WERI-Rb-1 (cell line): ENCODE measurements at regions not wholly inside any gene's neighbourhood (a gene's known extent, or its start where the extent isn't known, plus 50 kb on each side); places are given as distances from the start of the nearest gene placed in this dataset.

Experiments used
- DNase-seq: peaks from one replicate; pipeline ENCODE4 v3.0.0-alpha.2; 2020
- H3K27ac ChIP-seq: fragments of 250-450 bp; sonication (Bioruptor Pico); 2 replicates; pipeline ENCODE4 v1.5.1; 2020; ENCODE audit warnings: mild to moderate bottlenecking, moderate library complexity
- H3K27me3 ChIP-seq: fragments of 250-450 bp; sonication (Bioruptor Pico); 2 replicates; pipeline ENCODE4 v1.5.1; 2021; ENCODE audit warnings: mild to moderate bottlenecking, low read depth, moderate library complexity; ENCODE audit not compliant: insufficient read depth, severe bottlenecking
- H3K36me3 ChIP-seq: fragments of 250-450 bp; sonication (Bioruptor Pico); 2 replicates; pipeline ENCODE4 v1.5.1; 2020; ENCODE audit warnings: mild to moderate bottlenecking, moderate library complexity
- H3K4me3 ChIP-seq: 2 replicates; pipeline ENCODE4 v1.5.1; 2011; ENCODE audit warnings: low read depth, mild to moderate bottlenecking, control low read depth, low read length
- H3K9me3 ChIP-seq: fragments of 250-450 bp; sonication (Bioruptor Pico); 2 replicates; pipeline ENCODE4 v1.5.1; 2021; ENCODE audit warnings: mild to moderate bottlenecking, moderate library complexity; ENCODE audit not compliant: severe bottlenecking
- TF ChIP-seq, protein P1 (sequence below): IDR thresholded peaks from 2 replicates; pipeline ENCODE4 v1.5.1; 2011; ENCODE audit warnings: low read depth, mild to moderate bottlenecking, control low read depth, inconsistent platforms, low read length

DNA sequence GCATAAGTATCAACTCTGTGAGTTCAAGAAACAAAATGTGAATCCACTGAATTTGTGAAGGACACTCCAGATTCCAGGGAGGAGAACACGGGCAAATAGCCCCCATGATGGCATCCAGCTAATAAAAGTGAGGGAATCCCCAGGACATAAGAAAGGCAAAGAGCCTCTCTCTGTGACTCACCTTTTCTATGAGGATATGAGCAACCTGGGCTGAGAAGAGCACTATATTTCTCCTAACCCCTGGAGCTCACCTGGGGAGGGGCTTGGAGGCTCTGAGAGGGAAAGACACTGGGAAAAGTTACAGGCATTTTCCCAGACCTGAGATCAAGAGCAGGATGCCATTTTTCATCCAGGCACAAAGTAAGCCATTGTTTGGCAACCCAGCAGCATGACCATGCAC lies 1298.8 kb downstream of the PLA2G4A start:
- Histone ChIP-seq H3K4me3 (no peak overlapping the region), H3K36me3 (no peaks in the 10 kb centered on the region), H3K27me3 (no peaks in the 10 kb centered on the region), H3K9me3 (no peaks in the 10 kb centered on the region), H3K27ac (no peak overlapping the region)
- TF ChIP-seq, protein P1, sequence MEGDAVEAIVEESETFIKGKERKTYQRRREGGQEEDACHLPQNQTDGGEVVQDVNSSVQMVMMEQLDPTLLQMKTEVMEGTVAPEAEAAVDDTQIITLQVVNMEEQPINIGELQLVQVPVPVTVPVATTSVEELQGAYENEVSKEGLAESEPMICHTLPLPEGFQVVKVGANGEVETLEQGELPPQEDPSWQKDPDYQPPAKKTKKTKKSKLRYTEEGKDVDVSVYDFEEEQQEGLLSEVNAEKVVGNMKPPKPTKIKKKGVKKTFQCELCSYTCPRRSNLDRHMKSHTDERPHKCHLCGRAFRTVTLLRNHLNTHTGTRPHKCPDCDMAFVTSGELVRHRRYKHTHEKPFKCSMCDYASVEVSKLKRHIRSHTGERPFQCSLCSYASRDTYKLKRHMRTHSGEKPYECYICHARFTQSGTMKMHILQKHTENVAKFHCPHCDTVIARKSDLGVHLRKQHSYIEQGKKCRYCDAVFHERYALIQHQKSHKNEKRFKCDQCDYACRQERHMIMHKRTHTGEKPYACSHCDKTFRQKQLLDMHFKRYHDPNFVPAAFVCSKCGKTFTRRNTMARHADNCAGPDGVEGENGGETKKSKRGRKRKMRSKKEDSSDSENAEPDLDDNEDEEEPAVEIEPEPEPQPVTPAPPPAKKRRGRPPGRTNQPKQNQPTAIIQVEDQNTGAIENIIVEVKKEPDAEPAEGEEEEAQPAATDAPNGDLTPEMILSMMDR, result no peak
- DNase-seq, result no peak

DNA sequence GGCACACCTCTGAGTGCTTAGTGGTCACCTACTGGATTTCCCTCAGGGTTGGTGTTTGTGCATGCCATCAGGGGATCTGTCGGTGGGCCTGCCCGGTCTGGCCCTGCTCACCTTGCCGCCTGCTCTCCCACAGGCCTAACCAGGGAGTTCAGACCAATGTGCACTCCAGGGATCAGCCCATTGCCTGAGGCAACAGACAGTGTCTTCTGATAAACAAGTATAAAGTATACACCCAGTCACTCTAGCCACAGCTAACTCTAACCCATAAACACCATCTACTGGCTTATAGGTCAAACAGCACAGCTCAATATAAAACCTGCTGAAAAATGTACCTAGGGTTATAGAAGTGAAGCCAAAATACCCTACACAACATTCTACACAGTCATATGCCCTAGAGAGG lies 1300.0 kb downstream of the PLA2G4A start:
- TF ChIP-seq, protein P1, result no peak
- DNase-seq, result no peak
- Histone ChIP-seq H3K4me3 (no peak overlapping the region), H3K9me3 (no peaks in the 10 kb centered on the region), H3K36me3 (no peaks in the 10 kb centered on the region), H3K27ac (no peak overlapping the region), H3K27me3 (no peaks in the 10 kb centered on the region)

DNA sequence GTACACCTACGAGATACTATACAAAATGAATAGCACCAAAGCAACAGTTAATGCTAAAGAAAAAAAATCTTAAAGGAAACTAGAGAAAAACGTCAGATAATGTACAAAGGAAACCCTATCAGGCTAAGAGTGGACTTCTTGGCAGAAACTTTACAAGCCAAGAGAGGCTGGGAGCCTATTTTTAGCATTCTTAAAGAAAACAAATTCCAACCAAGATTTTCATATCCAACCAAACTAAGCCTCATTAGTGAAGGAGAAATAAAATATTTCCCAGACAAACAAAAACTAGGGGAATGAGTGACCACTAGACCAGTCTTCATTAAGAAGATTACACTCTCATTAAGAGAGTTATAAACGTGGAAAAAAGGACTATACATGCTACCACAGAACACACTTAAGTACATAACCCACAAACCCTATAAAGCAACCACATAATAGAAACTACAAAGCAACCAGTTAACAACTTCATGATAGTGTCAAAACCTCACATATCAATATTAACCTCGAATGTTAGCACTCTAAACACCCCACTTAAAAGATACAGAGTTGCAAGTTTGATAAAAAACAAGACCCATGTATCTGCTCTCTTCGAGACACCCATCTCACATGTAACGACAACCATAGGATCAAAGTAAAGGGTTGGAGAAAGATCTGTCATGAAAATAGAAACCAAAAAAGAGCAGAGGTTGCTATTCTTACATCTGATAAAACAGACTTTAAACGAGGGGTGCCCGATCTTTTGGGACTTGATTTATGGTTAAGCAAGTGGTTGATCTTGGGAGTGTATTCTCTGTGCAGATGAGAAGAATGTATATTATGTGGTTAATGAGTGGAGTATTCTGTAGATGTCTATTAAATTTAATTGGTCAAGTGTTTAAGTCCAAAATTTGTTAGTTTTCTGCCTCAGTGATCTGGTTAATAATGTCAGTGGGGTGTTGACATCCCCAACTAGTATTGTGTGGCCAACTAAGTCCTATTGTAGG lies 1301.4 kb downstream of the PLA2G4A start:
- DNase-seq, result no peak
- Histone ChIP-seq H3K27me3 (no peaks in the 10 kb centered on the region), H3K27ac (no peak overlapping the region), H3K9me3 (no peaks in the 10 kb centered on the region), H3K36me3 (no peaks in the 10 kb centered on the region), H3K4me3 (no peak overlapping the region)
- TF ChIP-seq, protein P1, result no peak

DNA sequence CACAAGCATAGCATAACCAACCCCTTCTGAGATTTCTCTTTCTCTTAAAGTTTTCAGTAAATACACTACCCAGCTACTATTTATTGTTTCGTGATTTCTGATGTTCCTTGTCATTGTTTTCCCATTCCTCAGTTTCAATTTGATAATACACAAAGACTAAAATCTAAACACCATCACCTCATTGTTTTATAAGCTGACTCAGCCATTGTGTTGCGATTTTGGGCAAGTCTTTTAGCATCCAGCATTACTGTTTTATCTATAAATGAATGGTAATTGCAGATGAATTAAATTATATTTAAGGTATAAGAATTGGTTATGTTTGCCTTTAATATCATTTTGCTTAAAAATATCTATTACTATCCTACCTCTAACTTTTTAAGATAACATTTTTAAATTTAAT lies 1308.5 kb downstream of the PLA2G4A start:
- TF ChIP-seq, protein P1, result no peak
- no peaks in the 10 kb centered on the region for H3K9me3 ChIP-seq
- H3K4me3 ChIP-seq, result no peak overlapping the region
- no peaks in the 10 kb centered on the region for H3K36me3 ChIP-seq
- no peak overlapping the region for H3K27ac ChIP-seq
- DNase-seq, result no peak
- no peaks in the 10 kb centered on the region for H3K27me3 ChIP-seq

DNA sequence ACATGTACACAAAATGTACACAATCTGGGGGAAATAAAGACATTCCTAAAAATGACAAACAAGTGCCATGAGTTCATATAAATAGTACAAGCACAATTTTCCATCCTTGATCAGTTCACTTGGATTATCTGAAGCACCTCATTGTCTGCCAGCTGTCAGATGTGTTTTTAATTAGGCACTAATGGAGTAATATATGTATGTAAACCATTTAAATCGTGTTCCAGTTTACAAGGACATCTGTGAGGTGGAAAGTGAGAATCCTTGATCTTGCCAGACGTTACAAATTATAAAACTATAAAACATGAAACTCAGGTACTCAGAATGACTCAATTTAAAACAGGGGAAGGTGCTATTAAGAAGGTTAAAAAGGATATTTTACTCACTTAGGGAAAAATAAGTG lies 1312.2 kb downstream of the PLA2G4A start:
- TF ChIP-seq, protein P1, result no peak
- Histone ChIP-seq H3K27me3 (no peaks in the 10 kb centered on the region), H3K36me3 (no peaks in the 10 kb centered on the region), H3K9me3 (no peaks in the 10 kb centered on the region), H3K4me3 (no peak overlapping the region), H3K27ac (no peak overlapping the region)
- no peak for DNase-seq
